ENCODE measurements at regions not wholly inside any gene's neighbourhood (a gene's known extent, or its start where the extent isn't known, plus 50 kb on each side); places are given as distances from the start of the nearest gene placed in this dataset.

- H3K9ac ChIP-seq (replicated peaks in 1 of 4; ENCODE audit: extremely low read depth in 1 of 4, low read depth in 3 of 4, low read length in 3 of 4), result no peak overlapping the region
- no peak overlapping the region for H3K14ac ChIP-seq (ENCODE audit: insufficient read length)
- H4K8ac ChIP-seq (ENCODE audit: extremely low read depth, insufficient read depth, low read length), result no peak overlapping the region
- no peak overlapping the region for H3K4me3 ChIP-seq (ENCODE audit: extremely low read depth in 1 of 4, insufficient read depth in 2 of 4, low read depth in 3 of 4, low read length in 4 of 4)
- peaks cover 0 to 3% (median 0%) of the 10 kb centered on the region in 4 experiments; a peak in 1 of 7 replicates for H3K4me1 ChIP-seq (replicated peaks in 1 of 4; ENCODE audit: control insufficient read depth in 3 of 4, insufficient read depth in 4 of 4, low read length in 3 of 4)
- DNase-seq (ENCODE audit: low read depth in 1 of 2, low spot score in 2 of 2) (no peak), FAIRE-seq (no peak)
- no peaks in the 10 kb centered on the region for H3K23me2 ChIP-seq (ENCODE audit: low read depth, low read length)
- no peaks in the 10 kb centered on the region; a peak in 2 of 7 replicates for H3K27me3 ChIP-seq (replicated peaks in 1 of 4; ENCODE audit: control insufficient read depth in 3 of 4, extremely low read depth in 1 of 4, insufficient read depth in 3 of 4, low read length in 3 of 4)
- CTCF ChIA-PET (ENCODE audit: partially characterized antibody), result no interaction called here
- H4K20me1 ChIP-seq (replicated peaks in 1 of 2; ENCODE audit: control insufficient read depth in 1 of 2, insufficient read depth in 2 of 2, low read length in 2 of 2), result no peaks in the 10 kb centered on the region
- H2BK5ac ChIP-seq (ENCODE audit: low read depth, low read length), result no peak overlapping the region
- H2BK120ac ChIP-seq (replicated peaks; ENCODE audit: low read depth, low read length), result no peak overlapping the region
- H3K36me3 ChIP-seq (ENCODE audit: control insufficient read depth in 2 of 4, insufficient read depth in 4 of 4, low read length in 3 of 4), result no peaks in the 10 kb centered on the region
- H3K23ac ChIP-seq (ENCODE audit: insufficient read length), result no peak overlapping the region
- H2BK12ac ChIP-seq (ENCODE audit: low read depth, low read length), result no peak overlapping the region
- no peak overlapping the region for H3K4ac ChIP-seq (replicated peaks; ENCODE audit: insufficient read length, low read depth, low read length)
- H3K18ac ChIP-seq (ENCODE audit: extremely low read depth, low read length), result no peak overlapping the region
- H2AK5ac ChIP-seq (ENCODE audit: low read depth, low read length), result no peak overlapping the region
- H3K9me3 ChIP-seq (ENCODE audit: insufficient read depth in 2 of 2, low read depth in 1 of 2, low read length in 1 of 2), result no peaks in the 10 kb centered on the region
- H2BK15ac ChIP-seq (ENCODE audit: low read length), result no peak overlapping the region
- H4K91ac ChIP-seq (replicated peaks; ENCODE audit: insufficient read length, low read length), result no peak overlapping the region
- H4K5ac ChIP-seq (ENCODE audit: insufficient read length, low read depth, low read length), result no peak overlapping the region
- no peak overlapping the region for H3K27ac ChIP-seq (ENCODE audit: low read depth, low read length)
- WGBS, 2 experiments (ENCODE audit: extremely low coverage in 1 of 2, insufficient coverage in 1 of 2, insufficient read length in 1 of 2, insufficient replicate concordance in 2 of 2, low coverage in 1 of 2, low lambda C conversion rate in 2 of 2, missing lambda C conversion rate in 1 of 2), result 82% methylated on average over 5 of the region's 5 CpGs; no CpG with 5 or more reads in 1 of the 2 experiments
- no peak overlapping the region for H3K56ac ChIP-seq (replicated peaks; ENCODE audit: insufficient read length, low read depth, low read length)
- TF ChIP-seq SRF (IDR thresholded peaks at IDR 0.05; ENCODE audit: low read depth, low read length) (no peak), KDM4A (IDR thresholded peaks at IDR 0.05; ENCODE audit: low read depth, low read length, severe bottlenecking) (no peak)
- TF ChIP-seq, protein P1, sequence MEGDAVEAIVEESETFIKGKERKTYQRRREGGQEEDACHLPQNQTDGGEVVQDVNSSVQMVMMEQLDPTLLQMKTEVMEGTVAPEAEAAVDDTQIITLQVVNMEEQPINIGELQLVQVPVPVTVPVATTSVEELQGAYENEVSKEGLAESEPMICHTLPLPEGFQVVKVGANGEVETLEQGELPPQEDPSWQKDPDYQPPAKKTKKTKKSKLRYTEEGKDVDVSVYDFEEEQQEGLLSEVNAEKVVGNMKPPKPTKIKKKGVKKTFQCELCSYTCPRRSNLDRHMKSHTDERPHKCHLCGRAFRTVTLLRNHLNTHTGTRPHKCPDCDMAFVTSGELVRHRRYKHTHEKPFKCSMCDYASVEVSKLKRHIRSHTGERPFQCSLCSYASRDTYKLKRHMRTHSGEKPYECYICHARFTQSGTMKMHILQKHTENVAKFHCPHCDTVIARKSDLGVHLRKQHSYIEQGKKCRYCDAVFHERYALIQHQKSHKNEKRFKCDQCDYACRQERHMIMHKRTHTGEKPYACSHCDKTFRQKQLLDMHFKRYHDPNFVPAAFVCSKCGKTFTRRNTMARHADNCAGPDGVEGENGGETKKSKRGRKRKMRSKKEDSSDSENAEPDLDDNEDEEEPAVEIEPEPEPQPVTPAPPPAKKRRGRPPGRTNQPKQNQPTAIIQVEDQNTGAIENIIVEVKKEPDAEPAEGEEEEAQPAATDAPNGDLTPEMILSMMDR (IDR thresholded peaks at IDR 0.05; ENCODE audit: control extremely low read depth in 1 of 3, insufficient read depth in 1 of 3, low read depth in 1 of 3, low read length in 3 of 3), result no peak
- POLR2A ChIA-PET (ENCODE audit: partially characterized antibody), result no interaction called here
- no peak overlapping the region for H3K4me2 ChIP-seq (ENCODE audit: insufficient read depth in 1 of 2, low read depth in 2 of 2, low read length in 2 of 2)
- H2AFZ ChIP-seq (ENCODE audit: low read length), result no peak overlapping the region
- H3K79me2 ChIP-seq (ENCODE audit: control insufficient read depth in 1 of 2, insufficient read depth in 2 of 2, low read length in 2 of 2), result no peaks in the 10 kb centered on the region
- no peak overlapping the region for H2BK20ac ChIP-seq (ENCODE audit: low read length)
- H3K79me1 ChIP-seq (ENCODE audit: low read depth, low read length), result no peaks in the 10 kb centered on the region
Observed at GRCh38 chr15:96225642-96226259, 104.7 kb upstream of the NR2F2 start.

Measured in H1 (cell line).